ENCODE measurements at regions not wholly inside any gene's neighbourhood (a gene's known extent, or its start where the extent isn't known, plus 50 kb on each side); places are given as distances from the start of the nearest gene placed in this dataset.

DNA sequence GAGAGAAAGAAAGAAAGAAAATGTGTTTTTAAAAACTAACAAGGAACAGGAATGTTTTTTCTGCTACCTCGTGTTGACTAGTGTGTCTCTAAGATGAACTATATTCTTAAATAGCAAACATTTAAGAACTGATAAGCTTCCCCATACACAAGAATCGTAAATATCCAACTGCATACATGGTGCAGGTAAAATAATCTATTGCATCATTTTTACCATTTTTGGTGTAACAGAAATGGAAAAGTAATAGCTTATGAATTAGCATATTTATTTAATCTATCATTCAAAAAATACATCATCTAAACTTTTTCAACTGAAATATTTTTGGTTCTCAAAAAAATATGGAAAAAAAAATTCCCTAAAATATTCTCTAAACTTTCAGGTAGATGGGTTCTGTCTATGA is 59.7 kb upstream of the RAD23B start:
- Histone ChIP-seq H3K9me3 (ENCODE audit: insufficient read depth in 2 of 2, low read depth in 1 of 2, low read length in 1 of 2) (no peaks in the 10 kb centered on the region), H3K27ac (ENCODE audit: low read depth, low read length) (no peak overlapping the region), H2BK20ac (ENCODE audit: low read length) (no peak overlapping the region), H3K27me3 (replicated peaks in 1 of 4; ENCODE audit: control insufficient read depth in 3 of 4, extremely low read depth in 1 of 4, insufficient read depth in 3 of 4, low read length in 3 of 4) (no peaks in the 10 kb centered on the region), H3K18ac (ENCODE audit: extremely low read depth, low read length) (no peak overlapping the region), H3K23ac (ENCODE audit: insufficient read length) (no peak overlapping the region), H3K4me1 (replicated peaks in 1 of 4; ENCODE audit: control insufficient read depth in 3 of 4, insufficient read depth in 4 of 4, low read length in 3 of 4) (peaks cover 0 to 4% (median 1%) of the 10 kb centered on the region in 4 experiments; a peak in 3 of 7 replicates), H3K14ac (ENCODE audit: insufficient read length) (no peak overlapping the region), H3K79me2 (ENCODE audit: control insufficient read depth in 1 of 2, insufficient read depth in 2 of 2, low read length in 2 of 2) (no peaks in the 10 kb centered on the region), H3K4me3 (ENCODE audit: extremely low read depth in 1 of 4, insufficient read depth in 2 of 4, low read depth in 3 of 4, low read length in 4 of 4) (no peak overlapping the region), H2BK120ac (replicated peaks; ENCODE audit: low read depth, low read length) (no peak overlapping the region), H3K56ac (replicated peaks; ENCODE audit: insufficient read length, low read depth, low read length) (no peak overlapping the region), H2BK5ac (ENCODE audit: low read depth, low read length) (no peak overlapping the region), H3K4ac (replicated peaks; ENCODE audit: insufficient read length, low read depth, low read length) (no peak overlapping the region), H2BK12ac (ENCODE audit: low read depth, low read length) (no peak overlapping the region), H4K91ac (replicated peaks; ENCODE audit: insufficient read length, low read length) (no peak overlapping the region), H4K5ac (ENCODE audit: insufficient read length, low read depth, low read length) (no peak overlapping the region), H4K8ac (ENCODE audit: extremely low read depth, insufficient read depth, low read length) (no peak overlapping the region), H2AK5ac (ENCODE audit: low read depth, low read length) (no peak overlapping the region), H4K20me1 (replicated peaks in 1 of 2; ENCODE audit: control insufficient read depth in 1 of 2, insufficient read depth in 2 of 2, low read length in 2 of 2) (no peaks in the 10 kb centered on the region), H3K36me3 (ENCODE audit: control insufficient read depth in 2 of 4, insufficient read depth in 4 of 4, low read length in 3 of 4) (no peaks in the 10 kb centered on the region), H3K4me2 (ENCODE audit: insufficient read depth in 1 of 2, low read depth in 2 of 2, low read length in 2 of 2) (no peak overlapping the region), H3K79me1 (ENCODE audit: low read depth, low read length) (no peaks in the 10 kb centered on the region), H2AFZ (ENCODE audit: low read length) (no peak overlapping the region), H3K23me2 (ENCODE audit: low read depth, low read length) (no peaks in the 10 kb centered on the region), H2BK15ac (ENCODE audit: low read length) (no peak overlapping the region), H3K9ac (replicated peaks in 1 of 4; ENCODE audit: extremely low read depth in 1 of 4, low read depth in 3 of 4, low read length in 3 of 4) (no peak overlapping the region)
- WGBS, 2 experiments (ENCODE audit: extremely low coverage in 1 of 2, insufficient coverage in 1 of 2, insufficient read length in 1 of 2, insufficient replicate concordance in 2 of 2, low coverage in 1 of 2, low lambda C conversion rate in 2 of 2, missing lambda C conversion rate in 1 of 2): 98% methylated on average over 2 of the region's 2 CpGs; no CpG with 5 or more reads in 1 of the 2 experiments
- ChIA-PET CTCF (ENCODE audit: partially characterized antibody) (interaction anchor here (0.9 to 1.6 kb wide), 5 partner anchors 8 to 118 kb away, joined by 3 to 4 read pairs (median 3); no protein-coding TSS in a partner anchor), POLR2A (ENCODE audit: partially characterized antibody) (no interaction called here)
- FAIRE-seq (no peak), DNase-seq (ENCODE audit: low read depth in 1 of 2, low spot score in 2 of 2) (no peak)
- no peak for TF ChIP-seq EP300 (IDR thresholded peaks at IDR 0.05; ENCODE audit: borderline replicate concordance in 1 of 2, low read depth in 2 of 2, low read length in 2 of 2)
- no peak for TF ChIP-seq POLR2AphosphoS5 (IDR thresholded peaks at IDR 0.05; ENCODE audit: low read depth, low read length)
- TF ChIP-seq YY1 (IDR thresholded peaks at IDR 0.05; ENCODE audit: low read depth, low read length): no peak
- TF ChIP-seq RNF2 (IDR thresholded peaks at IDR 0.05; ENCODE audit: borderline replicate concordance, low read depth, low read length, missing control alignments, poor library complexity, severe bottlenecking): no peak
- TF ChIP-seq HDAC6 (IDR thresholded peaks at IDR 0.05; ENCODE audit: low read depth, low read length): no peak
- TF ChIP-seq, protein P1, sequence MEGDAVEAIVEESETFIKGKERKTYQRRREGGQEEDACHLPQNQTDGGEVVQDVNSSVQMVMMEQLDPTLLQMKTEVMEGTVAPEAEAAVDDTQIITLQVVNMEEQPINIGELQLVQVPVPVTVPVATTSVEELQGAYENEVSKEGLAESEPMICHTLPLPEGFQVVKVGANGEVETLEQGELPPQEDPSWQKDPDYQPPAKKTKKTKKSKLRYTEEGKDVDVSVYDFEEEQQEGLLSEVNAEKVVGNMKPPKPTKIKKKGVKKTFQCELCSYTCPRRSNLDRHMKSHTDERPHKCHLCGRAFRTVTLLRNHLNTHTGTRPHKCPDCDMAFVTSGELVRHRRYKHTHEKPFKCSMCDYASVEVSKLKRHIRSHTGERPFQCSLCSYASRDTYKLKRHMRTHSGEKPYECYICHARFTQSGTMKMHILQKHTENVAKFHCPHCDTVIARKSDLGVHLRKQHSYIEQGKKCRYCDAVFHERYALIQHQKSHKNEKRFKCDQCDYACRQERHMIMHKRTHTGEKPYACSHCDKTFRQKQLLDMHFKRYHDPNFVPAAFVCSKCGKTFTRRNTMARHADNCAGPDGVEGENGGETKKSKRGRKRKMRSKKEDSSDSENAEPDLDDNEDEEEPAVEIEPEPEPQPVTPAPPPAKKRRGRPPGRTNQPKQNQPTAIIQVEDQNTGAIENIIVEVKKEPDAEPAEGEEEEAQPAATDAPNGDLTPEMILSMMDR (IDR thresholded peaks at IDR 0.05; ENCODE audit: control extremely low read depth in 1 of 3, insufficient read depth in 1 of 3, low read depth in 1 of 3, low read length in 3 of 3): no peak
- no peak for TF ChIP-seq EZH2 (IDR thresholded peaks at IDR 0.05; ENCODE audit: low read depth, low read length, severe bottlenecking)
- TF ChIP-seq TAF7 (optimal IDR thresholded peaks at IDR 0.05; ENCODE audit: borderline replicate concordance, low read depth, low read length): no peak
- TF ChIP-seq NANOG (IDR thresholded peaks at IDR 0.05; ENCODE audit: insufficient read depth, low read depth, low read length, poor library complexity, severe bottlenecking): no peak
- TF ChIP-seq BCL11A (IDR thresholded peaks at IDR 0.05; ENCODE audit: low read depth in 2 of 2, low read length in 2 of 2): no peak
- TF ChIP-seq MAFK (IDR thresholded peaks at IDR 0.05; ENCODE audit: low read depth, low read length): no peak
